Breast epithelium (tissue), 4 donors: ENCODE measurements at regions not wholly inside any gene's neighbourhood (a gene's known extent, or its start where the extent isn't known, plus 50 kb on each side); places are given as distances from the start of the nearest gene placed in this dataset.

Experiments
- DNase-seq, 2 donors: peaks; one replicate each; pipeline ENCODE4 v3.0.0-alpha.2; 2019; ENCODE audit warnings: low spot score in 2 of 2
- H3K27ac ChIP-seq, 2 donors: fragments of 200-600 bp; sonication (generic) in 1 of 2; one replicate each; pipeline ENCODE4 v1.5.1; 2016 to 2019; ENCODE audit warnings: mild to moderate bottlenecking in 1 of 2
- H3K27me3 ChIP-seq, 2 donors: fragments of 200-600 bp; sonication (generic) in 1 of 2; one replicate each; pipeline versions ENCODE4 v1.5.1 to v1.6.0; 2017 to 2019; ENCODE audit warnings: control low read depth in 1 of 2, mild to moderate bottlenecking in 1 of 2
- H3K36me3 ChIP-seq: fragments of 200-600 bp; one replicate; pipeline ENCODE4 v1.5.1; 2019
- H3K4me1 ChIP-seq, 2 donors: fragments of 200-600 bp; sonication (generic); one replicate each; pipeline ENCODE4 v1.5.1; 2016 to 2019; ENCODE audit warnings: control low read depth in 1 of 2
- H3K4me3 ChIP-seq, 3 donors: fragments of 200-600 bp; sonication (generic); 1 replicate in 2 of 3; 2 replicates in 1 of 3; pipeline ENCODE4 v1.5.1; 2016 to 2019; ENCODE audit warnings: mild to moderate bottlenecking in 3 of 3, moderate library complexity in 2 of 3
- H3K9me3 ChIP-seq, 2 donors: fragments of 200-600 bp; sonication (generic) in 1 of 2; one replicate each; pipeline ENCODE4 v1.5.1; 2016 to 2019; ENCODE audit warnings: control low read depth in 1 of 2
- CTCF ChIP-seq, 3 donors: fragments of 450-650 bp; IDR thresholded peaks; one replicate each; pipeline ENCODE4 v1.5.1; 2016 to 2017; ENCODE audit warnings: antibody characterized with exemption in 3 of 3, mild to moderate bottlenecking in 3 of 3, moderate library complexity in 3 of 3
- POLR2A ChIP-seq: fragments of 450-650 bp; IDR thresholded peaks from one replicate; pipeline ENCODE4 v1.6.1; 2016; ENCODE audit warnings: antibody characterized with exemption, mild to moderate bottlenecking, moderate library complexity
- POLR2AphosphoS5 ChIP-seq, 3 donors: sonication (generic); formaldehyde crosslinking; IDR thresholded peaks; one replicate each; pipeline ENCODE4 v1.6.1; 2017; ENCODE audit warnings: antibody characterized with exemption in 3 of 3
- intact Hi-C: fragments of 100-400 bp; cut with DNase I; formaldehyde crosslinking; loops from one replicate; pipeline ENCODE4 v1.15.1; 2023; ENCODE audit warnings: low total_unique reads

GRCh38 chr3:160136421-160136820, 88.8 kb upstream of the C3orf80 start:
- DNase-seq = no peak
- no peaks in the 10 kb centered on the region for H3K36me3 ChIP-seq
- no peaks in the 10 kb centered on the region for H3K9me3 ChIP-seq
- no peak overlapping the region for H3K4me3 ChIP-seq
- H3K27ac ChIP-seq = no peak overlapping the region
- H3K4me1 ChIP-seq = no peaks in the 10 kb centered on the region
- no peak for TF ChIP-seq CTCF (IDR thresholded peaks at IDR 0.05)
- no peak for TF ChIP-seq POLR2AphosphoS5 (IDR thresholded peaks at IDR 0.05)
- no peak for TF ChIP-seq POLR2A
- no peaks in the 10 kb centered on the region for H3K27me3 ChIP-seq
- intact Hi-C loops = no loop called here

- Histone ChIP-seq H3K4me3 (no peak overlapping the region), H3K27ac (no peak overlapping the region), H3K4me1 (no peaks in the 10 kb centered on the region), H3K36me3 (no peaks in the 10 kb centered on the region), H3K9me3 (peaks cover 0 to 11% of the 10 kb centered on the region in 2 donors), H3K27me3 (no peaks in the 10 kb centered on the region)
- intact Hi-C loops = no loop called here
- no peak for TF ChIP-seq CTCF (IDR thresholded peaks at IDR 0.05)
- TF ChIP-seq POLR2AphosphoS5 (IDR thresholded peaks at IDR 0.05) = no peak
- no peak for TF ChIP-seq POLR2A
- DNase-seq = no peak
Measured at GRCh38 chr3:160139291-160139690, 85.9 kb upstream of the C3orf80 start.

GRCh38 chr3:160140756-160141155, 84.5 kb upstream of the C3orf80 start:
- no peak for DNase-seq
- TF ChIP-seq POLR2A = no peak
- no peak overlapping the region for H3K27ac ChIP-seq
- H3K27me3 ChIP-seq = no peaks in the 10 kb centered on the region
- no peaks in the 10 kb centered on the region for H3K4me1 ChIP-seq
- intact Hi-C loops = no loop called here
- H3K36me3 ChIP-seq = no peaks in the 10 kb centered on the region
- H3K9me3 ChIP-seq = peaks cover 0 to 11% of the 10 kb centered on the region in 2 donors
- no peak overlapping the region for H3K4me3 ChIP-seq

- no peak overlapping the region for H3K4me3 ChIP-seq
- intact Hi-C loops = no loop called here
- DNase-seq = no peak
- peaks cover 0 to 11% of the 10 kb centered on the region in 2 donors for H3K9me3 ChIP-seq
- no peaks in the 10 kb centered on the region for H3K27me3 ChIP-seq
- TF ChIP-seq CTCF (IDR thresholded peaks at IDR 0.05) (no peak), POLR2AphosphoS5 (IDR thresholded peaks at IDR 0.05) (no peak), POLR2A (no peak)
- no peak overlapping the region for H3K27ac ChIP-seq
- no peaks in the 10 kb centered on the region for H3K4me1 ChIP-seq
- H3K36me3 ChIP-seq = no peaks in the 10 kb centered on the region
Measured at GRCh38 chr3:160141485-160142185, 83.6 kb upstream of the C3orf80 start.

- intact Hi-C loops = no loop called here
- TF ChIP-seq POLR2A (no peak), CTCF (IDR thresholded peaks at IDR 0.05) (no peak), POLR2AphosphoS5 (IDR thresholded peaks at IDR 0.05) (no peak)
- H3K4me1 ChIP-seq = no peaks in the 10 kb centered on the region
Measured at GRCh38 chr3:160143482-160143881, 81.7 kb upstream of the C3orf80 start.

More at GRCh38 chr3:160143482-160143881, 81.7 kb upstream of the C3orf80 start:
- no peak for DNase-seq
- no peak overlapping the region for H3K4me3 ChIP-seq
- no peaks in the 10 kb centered on the region for H3K27me3 ChIP-seq
- H3K27ac ChIP-seq = no peak overlapping the region
- H3K9me3 ChIP-seq = peaks cover 0 to 11% of the 10 kb centered on the region in 2 donors
- H3K36me3 ChIP-seq = no peaks in the 10 kb centered on the region
